ENCODE measurements at regions not wholly inside any gene's neighbourhood (a gene's known extent, or its start where the extent isn't known, plus 50 kb on each side); places are given as distances from the start of the nearest gene placed in this dataset.

GRCh38 chr11:127632976-127633680 is 632.6 kb upstream of the KIRREL3 start:
- no peak overlapping the region for H3K4me3 ChIP-seq (ENCODE audit: low read depth, low read length)
- no peak for TF ChIP-seq CTCF (IDR thresholded peaks at IDR 0.05; ENCODE audit: low read depth, low read length)

GRCh38 chr11:127632546-127632945 is 632.0 kb upstream of the KIRREL3 start:
- no peak for TF ChIP-seq CTCF (IDR thresholded peaks at IDR 0.05; ENCODE audit: low read depth, low read length)
- H3K4me3 ChIP-seq (ENCODE audit: low read depth, low read length), result no peak overlapping the region

- no peak overlapping the region for H3K4me3 ChIP-seq (ENCODE audit: low read depth, low read length)
- no peak for TF ChIP-seq CTCF (IDR thresholded peaks at IDR 0.05; ENCODE audit: low read depth, low read length)
These were observed 631.4 kb upstream of the KIRREL3 start for GRCh38 chr11:127631974-127632373.

- H3K4me3 ChIP-seq (ENCODE audit: low read depth, low read length), result no peak overlapping the region
- TF ChIP-seq CTCF (IDR thresholded peaks at IDR 0.05; ENCODE audit: low read depth, low read length), result no peak
These were observed 628.6 kb upstream of the KIRREL3 start for GRCh38 chr11:127629200-127629599.

GRCh38 chr11:127628458-127628785 is 627.9 kb upstream of the KIRREL3 start:
- TF ChIP-seq CTCF (IDR thresholded peaks at IDR 0.05; ENCODE audit: low read depth, low read length), result no peak
- no peak overlapping the region for H3K4me3 ChIP-seq (ENCODE audit: low read depth, low read length)

GRCh38 chr11:127627629-127628457 is 627.3 kb upstream of the KIRREL3 start:
- H3K4me3 ChIP-seq (ENCODE audit: low read depth, low read length), result no peak overlapping the region
- TF ChIP-seq CTCF (IDR thresholded peaks at IDR 0.05; ENCODE audit: low read depth, low read length), result no peak

DNA sequence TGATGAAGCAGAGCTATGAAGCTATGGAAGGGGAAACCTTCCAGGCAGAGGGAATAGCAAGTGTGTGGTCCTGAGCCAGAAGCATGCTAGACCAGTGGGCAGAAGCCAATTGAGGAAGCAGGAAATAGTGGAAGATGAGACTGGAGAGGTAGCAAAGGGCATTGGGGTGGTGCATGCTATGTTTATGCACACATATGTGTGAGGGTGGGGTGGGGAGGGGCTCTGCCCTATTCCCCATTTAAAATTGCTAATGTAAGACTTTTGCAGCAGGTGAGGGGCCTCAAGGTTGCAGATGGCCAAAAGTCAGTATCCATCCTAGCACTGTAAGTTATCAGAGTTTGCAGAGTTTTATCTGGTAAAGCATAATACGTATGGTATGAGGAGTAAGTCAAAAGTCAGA is 626.6 kb upstream of the KIRREL3 start:
- TF ChIP-seq CTCF (IDR thresholded peaks at IDR 0.05; ENCODE audit: low read depth, low read length), result no peak
- H3K4me3 ChIP-seq (ENCODE audit: low read depth, low read length), result no peak overlapping the region

All from WI38 (cell line).